GM19239 (cell line): ENCODE measurements at regions not wholly inside any gene's neighbourhood (a gene's known extent, or its start where the extent isn't known, plus 50 kb on each side); places are given as distances from the start of the nearest gene placed in this dataset.
"Not testable (repeated sequence)": the region's sequence is repeated elsewhere in the genome, so short reads cannot be mapped to it uniquely, and the experiment has no call there.

Experiments
- DNase-seq: peaks from one replicate; pipeline ENCODE4 v3.0.0; 2011; ENCODE audit warnings: low spot score; ENCODE audit not compliant: insufficient read length
- FAIRE-seq: peaks from 2 replicates; lab custom pipeline; 2011; peaks lifted over from hg19 to GRCh38; lab: Jason Lieb, UNC

DNA sequence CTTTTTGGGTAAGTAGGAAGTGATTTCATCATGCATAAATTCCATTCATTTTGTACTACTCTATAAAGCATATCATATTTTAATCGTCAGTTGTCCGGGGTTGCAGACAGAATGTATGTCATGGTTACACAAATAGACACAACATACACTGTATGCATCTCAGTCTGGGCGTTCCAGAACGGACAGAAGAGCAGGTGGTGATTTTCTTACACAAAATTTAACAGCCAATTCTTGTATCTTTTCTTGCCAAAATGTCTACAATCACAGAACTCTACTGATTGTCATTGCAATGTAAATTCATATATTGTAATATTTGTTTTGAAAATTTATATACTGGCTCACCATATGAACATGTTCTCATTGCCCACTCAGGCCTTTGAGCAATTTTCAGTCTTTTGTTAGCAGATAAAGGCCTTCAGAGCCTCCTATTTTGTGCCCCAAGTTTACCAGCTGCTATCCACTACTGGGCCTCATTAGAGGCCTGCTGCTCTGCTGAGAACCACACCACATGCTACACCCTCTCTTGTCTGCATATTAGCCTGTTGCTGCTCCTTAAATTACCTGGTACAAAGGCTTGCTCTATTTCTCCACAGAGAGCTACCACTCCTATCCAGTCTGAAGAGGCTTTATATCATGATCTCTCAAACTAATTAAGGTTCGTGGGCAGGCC is 61.5 kb downstream of the PRDM13 start:
- DNase-seq (no peak), FAIRE-seq (no peak)

DNA sequence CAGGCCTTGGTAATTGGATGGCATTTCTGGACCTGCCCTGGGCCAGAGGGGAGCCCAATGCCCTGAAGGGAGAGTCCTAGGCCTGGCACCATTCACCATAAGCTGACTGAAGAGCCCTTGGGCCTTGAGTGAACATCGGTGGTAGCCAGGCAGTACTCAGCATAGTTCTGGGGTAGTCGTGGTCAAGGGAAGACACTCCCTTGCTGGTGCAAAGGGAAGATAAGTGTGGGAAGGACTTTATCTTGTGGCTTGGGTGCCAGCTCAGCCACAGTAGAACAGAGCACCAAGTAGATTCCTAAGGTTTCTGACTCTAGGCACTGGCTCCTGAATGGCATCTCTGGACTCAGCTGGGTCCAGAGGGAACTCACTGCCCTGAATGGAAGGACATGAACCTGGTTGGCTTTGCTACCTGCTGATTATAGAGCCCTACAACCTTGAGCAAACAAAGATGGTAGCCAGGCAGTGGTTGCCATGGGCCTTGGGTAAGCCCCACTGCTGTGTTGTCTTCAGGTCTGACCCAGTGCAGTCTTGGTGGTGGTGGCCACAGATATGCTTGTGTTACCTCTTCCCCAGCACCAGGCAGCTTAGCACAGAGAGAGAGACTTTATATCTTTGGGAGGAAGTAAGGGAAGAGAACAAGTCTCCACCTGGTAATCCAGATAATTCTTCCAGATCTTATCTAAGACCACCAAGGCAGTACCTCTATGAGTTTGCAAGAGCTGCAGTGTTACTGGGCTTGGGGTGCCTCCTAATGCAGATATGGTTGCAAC is 83.5 kb downstream of the PRDM13 start:
- FAIRE-seq, result no peak
- DNase-seq, result no peak

DNA sequence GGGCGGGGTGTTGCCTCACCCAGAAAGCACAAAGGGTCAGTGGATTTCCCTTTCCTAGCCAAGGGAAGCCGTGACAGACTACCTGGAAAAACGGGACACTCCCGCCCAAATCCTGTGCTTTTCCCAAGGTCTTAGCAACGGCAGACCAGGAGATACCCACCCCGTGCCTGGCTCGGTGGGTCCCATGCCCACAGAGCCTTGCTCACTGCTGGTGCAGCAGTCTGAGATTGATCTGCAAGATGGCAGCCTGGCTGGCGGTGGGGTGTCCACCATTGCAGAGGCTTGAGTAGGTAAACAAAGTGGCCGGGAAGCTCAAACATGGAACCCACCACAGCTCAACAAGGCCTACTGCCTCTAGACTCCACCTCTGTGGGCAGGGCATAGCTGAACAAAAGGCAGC is 95.7 kb downstream of the PRDM13 start:
- DNase-seq, FAIRE-seq: not testable (repeated sequence)

DNA sequence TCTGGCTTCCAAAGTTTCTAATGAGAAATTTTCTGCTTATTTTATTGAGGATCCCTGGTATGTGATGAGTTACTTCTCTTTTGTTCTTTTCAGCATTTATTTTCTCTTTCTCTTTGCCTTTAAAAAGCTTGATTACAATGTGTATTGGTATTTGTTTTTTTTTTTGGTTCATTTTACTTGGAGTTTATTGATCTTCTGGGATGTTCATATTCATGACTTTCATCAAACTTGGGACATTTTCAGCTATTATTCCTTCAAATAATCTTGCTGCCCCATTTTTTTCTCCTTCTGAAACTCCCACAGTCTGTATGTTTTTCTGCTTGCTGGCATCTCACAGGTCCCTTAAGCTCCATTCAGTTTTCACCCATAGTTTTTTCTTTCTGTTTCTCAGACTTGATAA is 102.4 kb downstream of the PRDM13 start:
- no peak for FAIRE-seq

DNA sequence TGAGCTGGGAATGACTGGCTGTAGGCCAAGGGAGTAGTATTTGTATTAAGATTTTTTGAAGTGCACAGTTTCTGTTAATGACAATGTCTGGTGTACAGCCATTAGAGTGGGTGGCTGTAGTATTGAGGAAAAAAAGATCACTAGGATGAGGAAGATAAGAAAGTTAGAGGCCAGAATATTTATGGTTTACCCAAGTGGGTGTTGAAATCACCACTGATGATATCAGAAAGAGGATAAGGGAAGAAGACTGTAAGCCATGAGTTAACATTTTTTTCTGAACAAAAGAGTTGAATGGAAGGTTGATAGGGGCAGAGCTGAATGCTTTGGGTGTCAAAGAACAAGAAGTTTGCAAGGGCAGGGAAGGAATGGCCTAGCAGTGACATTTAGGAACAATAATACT is 104.7 kb downstream of the PRDM13 start:
- DNase-seq (no peak), FAIRE-seq (no peak)

More for the DNA sequence above, 102.4 kb downstream of the PRDM13 start:
- no peak for DNase-seq

DNA sequence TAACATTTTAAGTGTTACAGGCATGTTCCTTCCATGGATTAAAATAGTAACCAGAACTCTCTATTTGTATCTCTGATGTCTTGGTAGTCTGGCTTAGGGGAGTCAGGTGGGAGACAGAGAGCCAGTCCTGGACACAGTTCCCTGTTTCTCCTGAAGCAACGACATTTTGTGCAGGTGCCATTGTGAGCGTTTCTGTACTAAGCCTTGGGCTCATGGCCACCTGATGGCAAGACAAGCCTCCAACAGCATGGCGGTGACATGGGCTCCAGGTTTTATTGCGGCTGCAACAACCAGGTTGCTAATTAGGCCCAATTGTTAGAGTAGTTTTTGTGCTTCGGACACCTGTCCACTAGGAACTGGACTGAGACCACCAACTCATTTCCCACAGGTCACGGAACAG is 105.3 kb downstream of the PRDM13 start:
- no peak for FAIRE-seq
- DNase-seq, result no peak

DNA sequence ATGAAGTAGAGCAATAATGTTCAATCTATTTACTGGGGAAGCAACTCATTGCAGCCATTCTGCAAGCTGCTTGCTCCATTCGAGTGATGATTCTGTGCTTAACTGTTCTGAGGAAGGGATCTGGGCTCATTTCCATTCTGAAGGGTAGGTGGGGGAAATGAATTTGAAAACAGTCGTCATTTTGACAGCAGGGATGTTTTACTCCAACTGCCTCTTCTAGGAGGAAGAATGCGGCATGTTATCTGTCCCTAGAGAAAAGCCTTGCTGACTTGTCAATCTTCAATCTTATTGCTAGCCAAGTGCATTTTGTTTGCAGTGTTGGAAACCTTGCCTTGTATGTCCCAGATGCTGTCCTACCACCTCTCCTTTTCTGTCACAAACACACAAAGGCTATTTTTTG is 105.9 kb downstream of the PRDM13 start:
- FAIRE-seq, result no peak
- DNase-seq, result no peak

DNA sequence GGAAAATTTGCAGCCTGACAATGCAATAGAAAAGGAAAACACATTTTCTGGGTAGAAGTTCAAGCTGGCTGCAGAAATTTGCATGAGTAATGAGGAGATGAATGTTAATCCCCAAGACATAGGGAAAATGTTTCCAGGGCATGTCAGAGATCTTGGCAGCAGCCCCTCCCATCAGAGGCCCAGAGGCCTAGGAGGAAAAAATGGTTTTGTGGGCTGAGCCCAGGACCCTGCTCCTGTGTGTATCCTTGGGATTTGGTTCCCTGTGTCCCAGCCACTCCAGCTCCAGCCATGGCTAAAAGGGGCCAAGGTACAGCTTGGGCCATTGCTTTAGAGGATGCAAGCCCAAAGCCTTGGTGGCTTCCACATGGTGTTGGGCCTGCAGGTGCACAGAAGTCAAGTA is 115.4 kb downstream of the PRDM13 start:
- not testable (repeated sequence) for DNase-seq, FAIRE-seq

DNA sequence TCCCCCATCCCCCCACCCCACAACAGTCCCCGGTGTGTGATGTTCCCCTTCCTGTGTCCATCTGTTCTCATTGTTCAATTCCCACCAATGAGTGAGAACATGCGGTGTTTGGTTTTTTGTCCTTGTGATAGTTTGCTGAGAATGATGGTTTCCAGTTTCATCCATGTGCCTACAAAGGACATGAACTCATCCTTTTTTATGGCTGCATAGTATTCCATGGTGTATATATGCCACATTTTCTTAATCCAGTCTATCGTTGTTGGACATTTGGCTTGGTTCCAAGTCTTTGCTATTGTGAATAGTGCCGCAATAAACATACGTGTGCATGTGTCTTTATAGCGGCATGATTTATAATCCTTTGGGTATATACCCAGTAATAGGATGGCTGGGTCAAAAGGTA is 123.6 kb downstream of the PRDM13 start:
- not testable (repeated sequence) for FAIRE-seq, DNase-seq

DNA sequence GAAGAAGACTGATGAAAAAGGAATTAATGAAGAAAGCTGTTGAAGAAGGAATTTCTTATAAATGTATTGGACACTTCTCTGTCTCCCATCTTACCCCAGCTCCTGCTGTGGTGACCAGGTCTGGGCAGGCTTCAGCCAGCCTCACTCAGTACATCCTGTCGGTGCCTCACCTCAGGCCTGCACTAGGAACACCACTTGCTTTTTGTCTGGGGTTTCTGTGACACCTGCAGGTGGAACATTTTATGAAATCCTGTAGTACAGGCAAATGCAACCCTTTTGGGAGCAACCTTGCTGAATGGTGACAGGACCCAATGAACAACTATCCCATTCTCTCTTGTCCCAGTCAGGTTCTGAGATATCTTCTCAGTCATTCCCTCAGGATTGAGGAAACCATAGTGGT is 129.7 kb downstream of the PRDM13 start:
- FAIRE-seq (no peak), DNase-seq (no peak)

DNA sequence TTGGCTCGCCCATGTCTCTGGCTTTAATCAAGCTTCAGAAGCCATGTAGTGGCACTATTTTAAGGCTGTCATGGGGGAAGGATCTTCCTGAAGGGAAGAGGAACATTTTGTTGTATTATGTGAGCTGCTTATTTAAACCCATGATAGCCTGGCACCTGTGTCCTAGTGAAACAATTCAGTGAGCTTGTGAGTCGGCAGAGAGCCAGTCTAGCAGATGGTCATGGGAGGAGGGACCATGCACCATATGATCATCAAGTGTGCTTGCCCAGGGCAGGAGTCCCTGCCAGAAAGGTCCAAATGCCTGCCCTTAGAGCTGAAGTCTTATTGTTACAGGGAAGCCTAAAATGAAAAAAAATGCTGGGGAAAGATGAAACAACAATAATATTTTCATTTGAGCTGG is 132.9 kb downstream of the PRDM13 start:
- FAIRE-seq, result no peak
- DNase-seq, result no peak

DNA sequence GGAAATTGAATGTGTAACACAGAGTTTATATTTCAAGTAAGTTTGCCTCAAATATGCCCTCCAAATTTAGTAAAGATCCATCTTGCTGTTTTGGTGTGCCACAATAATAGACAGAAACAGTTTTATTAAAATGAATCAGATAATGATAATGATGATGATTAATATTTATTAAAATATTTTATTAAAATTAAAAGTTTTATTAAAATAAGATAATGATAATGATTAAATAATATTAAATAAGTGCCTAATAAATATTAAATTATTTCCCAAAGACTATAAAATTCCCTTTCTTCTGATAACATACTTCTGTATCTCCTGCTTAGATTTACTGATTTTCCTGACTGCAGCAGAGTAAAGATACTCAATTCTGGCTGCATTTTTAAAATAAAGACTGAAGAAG is 134.5 kb downstream of the PRDM13 start:
- FAIRE-seq, result no peak
- no peak for DNase-seq

DNA sequence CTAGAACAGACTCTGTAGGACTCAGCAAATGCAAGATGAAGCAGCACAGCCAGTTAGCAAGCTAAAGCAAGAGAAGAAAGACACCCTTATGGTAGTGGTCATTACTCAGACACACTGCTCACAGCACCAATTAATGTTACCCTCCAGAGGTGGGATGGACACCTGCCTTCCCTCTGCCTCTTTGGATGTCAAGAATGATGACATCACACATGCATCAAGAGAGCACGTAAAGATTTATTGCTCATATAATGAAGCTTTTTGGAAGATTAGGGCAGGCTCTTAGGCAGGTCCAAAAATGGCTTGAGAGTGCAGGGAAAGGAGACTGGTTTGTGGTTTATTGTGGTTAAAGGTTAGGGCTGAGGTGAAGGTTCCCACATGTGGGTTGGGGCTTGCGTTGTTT is 137.0 kb downstream of the PRDM13 start:
- DNase-seq, result no peak
- FAIRE-seq, result no peak

DNA sequence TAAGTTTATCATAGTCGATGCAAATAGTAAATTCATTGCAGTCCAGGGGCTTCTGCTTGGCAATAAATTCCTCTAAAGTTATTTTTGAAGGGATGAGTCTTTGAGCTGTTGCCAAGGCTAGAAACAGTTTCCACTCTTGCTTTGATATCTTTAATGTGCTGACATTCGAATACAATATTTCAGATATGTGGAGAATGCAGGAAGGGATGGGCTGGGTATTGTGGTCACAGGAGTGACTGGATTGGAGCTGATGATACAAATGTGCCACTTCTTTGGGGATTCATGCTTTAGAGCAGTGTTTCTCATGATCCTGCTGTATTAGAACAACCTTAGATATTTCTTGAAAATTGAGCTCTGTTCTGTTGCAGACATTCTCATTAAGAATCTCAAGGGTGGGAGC is 139.0 kb downstream of the PRDM13 start:
- no peak for DNase-seq
- no peak for FAIRE-seq

DNA sequence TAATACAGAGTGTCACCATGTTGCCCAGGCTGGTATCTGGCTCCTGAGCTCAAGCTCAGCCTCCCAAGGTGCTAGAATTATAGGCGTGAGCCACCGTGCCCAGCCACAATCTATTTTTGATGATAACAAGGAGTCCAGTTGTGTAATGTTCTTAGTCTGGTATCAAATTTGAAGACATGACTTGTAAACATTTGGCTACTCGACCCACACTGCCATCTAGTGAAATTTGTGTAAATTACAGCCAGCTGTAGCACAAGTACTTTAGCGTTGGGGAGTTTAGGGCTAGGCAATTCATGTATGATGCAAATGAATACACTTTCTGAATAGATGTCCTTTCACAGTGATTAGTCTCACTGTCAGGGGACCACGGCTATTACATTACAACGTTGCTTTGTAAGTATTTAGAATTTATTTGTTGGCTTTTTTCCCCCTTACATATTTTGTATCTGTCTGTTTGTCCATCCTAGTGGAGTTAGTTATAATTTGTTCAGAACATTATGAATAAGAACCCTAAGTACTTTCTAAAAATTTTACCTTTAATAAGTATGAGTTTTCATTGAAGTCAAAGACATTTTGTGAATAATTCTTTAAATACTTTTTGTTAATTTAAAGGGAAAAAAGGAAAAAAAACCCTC is 139.7 kb downstream of the PRDM13 start:
- FAIRE-seq, result peak; percentile 88
- peak; percentile 6 for DNase-seq

DNA sequence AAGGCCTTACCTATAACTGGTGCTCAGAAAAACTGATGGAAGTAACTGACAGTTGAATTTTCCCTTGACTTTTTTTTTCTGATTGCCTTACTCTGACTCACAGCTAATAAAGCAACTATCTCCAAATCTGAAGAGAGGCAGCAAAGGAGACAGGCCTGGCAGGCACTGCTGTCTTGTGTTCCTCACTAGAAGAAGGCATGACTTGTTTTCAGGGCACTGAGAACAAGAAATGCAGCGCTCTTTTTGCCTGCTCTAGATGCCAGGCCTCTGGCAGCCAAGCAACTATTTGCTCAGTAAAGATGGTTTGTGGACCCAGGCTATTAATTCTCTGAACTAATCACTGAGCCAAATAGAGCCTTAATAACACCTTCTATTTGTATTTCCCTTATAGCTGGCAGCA is 155.1 kb downstream of the PRDM13 start:
- FAIRE-seq, result no peak
- no peak for DNase-seq

DNA sequence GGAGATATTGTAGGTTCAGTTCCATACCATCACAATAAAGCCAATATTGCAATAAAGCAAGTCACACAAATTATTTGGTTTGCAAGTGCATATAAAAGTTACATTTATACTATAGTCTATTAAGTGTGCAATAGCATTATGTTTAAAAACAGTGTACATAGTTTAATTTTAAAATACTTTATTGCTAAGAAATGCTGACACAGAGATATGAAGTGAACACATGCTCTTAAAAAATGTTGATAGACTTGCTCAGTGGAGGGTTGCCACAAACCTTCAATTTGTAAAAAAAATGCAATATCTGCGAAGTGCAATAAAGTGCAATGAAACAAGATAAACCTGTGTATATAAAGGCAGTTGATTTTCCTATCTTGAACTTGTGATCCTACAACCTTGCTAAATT is 161.5 kb downstream of the PRDM13 start:
- no peak for FAIRE-seq

DNA sequence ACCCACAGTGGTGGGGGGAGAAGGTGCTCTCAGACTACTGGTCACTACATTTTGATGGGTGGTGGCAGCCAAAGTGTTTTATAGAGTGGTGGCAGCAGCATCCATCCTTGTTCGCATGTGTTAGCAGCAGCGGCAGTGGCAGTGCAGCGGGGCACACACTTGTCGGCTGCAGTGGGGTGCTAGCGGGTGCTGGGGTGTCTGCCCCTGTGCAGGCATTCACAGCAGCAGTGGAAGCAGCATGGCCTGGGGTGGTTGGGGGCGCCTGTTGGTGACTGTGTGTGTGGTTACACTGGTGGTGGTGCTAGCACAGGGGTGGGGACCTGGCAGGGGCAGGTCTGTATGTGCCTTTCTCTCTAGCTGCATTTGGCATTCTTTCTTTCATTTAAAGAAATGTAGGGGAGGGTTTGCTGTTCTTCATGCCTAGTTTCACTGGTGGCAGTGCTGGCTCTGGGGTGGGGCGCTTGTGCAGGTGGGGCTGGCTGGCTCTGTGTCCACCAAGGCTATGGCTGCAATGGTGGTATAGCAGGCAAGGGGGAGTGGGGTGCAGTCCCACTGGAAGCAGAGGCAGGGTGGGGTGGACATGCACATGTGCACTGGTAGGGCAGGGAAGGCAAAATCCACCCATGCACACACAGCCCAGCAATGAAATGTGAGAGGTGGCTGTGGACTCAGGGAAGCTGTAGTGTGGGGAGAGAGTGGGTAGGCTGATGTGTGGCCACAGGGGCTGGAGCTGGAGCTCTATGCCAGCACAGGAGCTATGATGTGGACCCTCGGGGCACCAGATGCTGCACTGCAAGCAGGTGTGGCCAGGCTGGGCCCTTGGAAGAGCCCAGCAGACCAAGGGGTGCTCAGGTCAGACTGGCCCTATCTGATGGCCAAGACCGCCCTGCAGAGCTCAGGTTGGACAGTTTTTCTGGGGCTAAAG is 173.3 kb downstream of the PRDM13 start:
- FAIRE-seq (no peak), DNase-seq (no peak)

More for the DNA sequence above, 161.5 kb downstream of the PRDM13 start:
- DNase-seq, result no peak

DNA sequence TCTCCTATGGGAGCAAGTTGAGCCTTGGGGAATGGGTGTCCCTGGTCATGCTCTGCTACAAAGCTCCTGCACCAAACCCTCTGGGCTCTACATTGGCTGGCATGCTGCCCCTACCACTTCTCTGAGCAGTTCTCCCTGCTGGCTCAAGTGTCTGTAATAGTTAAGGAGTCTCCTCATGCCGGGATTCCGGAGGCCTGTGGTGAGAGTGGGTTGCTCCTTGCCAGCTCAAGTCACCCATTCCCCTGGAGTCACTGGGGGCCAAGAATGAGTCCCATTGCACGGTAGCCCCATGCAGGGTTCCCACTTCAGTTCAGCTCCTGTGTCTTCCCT is 173.9 kb downstream of the PRDM13 start:
- no peak for FAIRE-seq
- no peak for DNase-seq

DNA sequence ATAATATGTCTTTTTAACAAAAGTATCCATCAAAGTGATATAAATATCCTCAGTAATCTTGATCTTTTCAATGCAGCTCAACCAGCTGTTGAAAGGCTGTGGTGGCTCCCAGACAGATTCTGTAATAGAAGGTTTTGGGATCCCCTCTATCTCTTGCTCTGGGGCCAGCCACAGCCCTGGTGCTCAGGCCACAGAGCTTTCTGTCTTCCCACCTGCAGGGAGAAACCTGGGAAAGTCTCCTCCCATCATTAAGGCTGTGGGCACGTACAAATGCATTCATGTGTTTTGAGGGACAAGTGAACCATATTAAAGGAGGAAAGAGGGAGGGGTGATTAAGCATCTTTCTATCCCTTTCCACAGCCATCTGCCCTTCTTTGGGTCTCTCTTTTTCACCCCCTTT is 183.1 kb downstream of the PRDM13 start:
- FAIRE-seq (no peak), DNase-seq (no peak)
